ENCODE measurements at regions not wholly inside any gene's neighbourhood (a gene's known extent, or its start where the extent isn't known, plus 50 kb on each side); places are given as distances from the start of the nearest gene placed in this dataset.

- H3K9me3 Mint-ChIP-seq (ENCODE audit: unreplicated experiment) = no peaks in the 10 kb centered on the region
- no peak overlapping the region for H2AFZ ChIP-seq (ENCODE audit: low read depth, low read length)
- FAIRE-seq (no peak), DNase-seq (ENCODE audit: low read depth) (no peak)
- H3K4me2 ChIP-seq (ENCODE audit: low read length) = no peak overlapping the region
- no peaks in the 10 kb centered on the region for H4K20me1 ChIP-seq (ENCODE audit: insufficient read depth, low read length)
- no peaks in the 10 kb centered on the region for H3K36me3 ChIP-seq (ENCODE audit: insufficient read depth, low read length)
- H3K4me1 Mint-ChIP-seq (ENCODE audit: low read depth, unreplicated experiment) = no peaks in the 10 kb centered on the region
- no peaks in the 10 kb centered on the region for H3K4me1 ChIP-seq (ENCODE audit: insufficient read depth, low read length)
- H3K79me2 ChIP-seq (ENCODE audit: insufficient read depth, low read length) = no peaks in the 10 kb centered on the region
- no peaks in the 10 kb centered on the region for H3K9me3 ChIP-seq (ENCODE audit: insufficient read depth, low read depth, low read length)
- TF ChIP-seq, protein P1, sequence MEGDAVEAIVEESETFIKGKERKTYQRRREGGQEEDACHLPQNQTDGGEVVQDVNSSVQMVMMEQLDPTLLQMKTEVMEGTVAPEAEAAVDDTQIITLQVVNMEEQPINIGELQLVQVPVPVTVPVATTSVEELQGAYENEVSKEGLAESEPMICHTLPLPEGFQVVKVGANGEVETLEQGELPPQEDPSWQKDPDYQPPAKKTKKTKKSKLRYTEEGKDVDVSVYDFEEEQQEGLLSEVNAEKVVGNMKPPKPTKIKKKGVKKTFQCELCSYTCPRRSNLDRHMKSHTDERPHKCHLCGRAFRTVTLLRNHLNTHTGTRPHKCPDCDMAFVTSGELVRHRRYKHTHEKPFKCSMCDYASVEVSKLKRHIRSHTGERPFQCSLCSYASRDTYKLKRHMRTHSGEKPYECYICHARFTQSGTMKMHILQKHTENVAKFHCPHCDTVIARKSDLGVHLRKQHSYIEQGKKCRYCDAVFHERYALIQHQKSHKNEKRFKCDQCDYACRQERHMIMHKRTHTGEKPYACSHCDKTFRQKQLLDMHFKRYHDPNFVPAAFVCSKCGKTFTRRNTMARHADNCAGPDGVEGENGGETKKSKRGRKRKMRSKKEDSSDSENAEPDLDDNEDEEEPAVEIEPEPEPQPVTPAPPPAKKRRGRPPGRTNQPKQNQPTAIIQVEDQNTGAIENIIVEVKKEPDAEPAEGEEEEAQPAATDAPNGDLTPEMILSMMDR (IDR thresholded peaks at IDR 0.05; ENCODE audit: insufficient read depth, low read depth, low read length) = no peak
- no peak for TF ChIP-seq EZH2 (IDR thresholded peaks at IDR 0.05; ENCODE audit: insufficient read depth, low read length)
- no peak overlapping the region for H3K9ac ChIP-seq (ENCODE audit: low read length)
- no peak overlapping the region for H3K4me3 ChIP-seq (ENCODE audit: insufficient read depth, low read depth, low read length)
- H3K27ac Mint-ChIP-seq (ENCODE audit: unreplicated experiment) = no peak overlapping the region
- no peak overlapping the region for H3K4me3 Mint-ChIP-seq (ENCODE audit: unreplicated experiment)
- no peak overlapping the region for H3K27ac ChIP-seq (ENCODE audit: low read depth, low read length)
- H3K36me3 Mint-ChIP-seq (ENCODE audit: low read depth, unreplicated experiment) = no peaks in the 10 kb centered on the region
- H3K27me3 Mint-ChIP-seq (ENCODE audit: low read depth, unreplicated experiment) = no peaks in the 10 kb centered on the region
- H3K27me3 ChIP-seq (ENCODE audit: insufficient read depth, low read length) = no peaks in the 10 kb centered on the region
Observed at GRCh38 chr2:220209093-220209492, 581.7 kb downstream of the SLC4A3 start.

DNA sequence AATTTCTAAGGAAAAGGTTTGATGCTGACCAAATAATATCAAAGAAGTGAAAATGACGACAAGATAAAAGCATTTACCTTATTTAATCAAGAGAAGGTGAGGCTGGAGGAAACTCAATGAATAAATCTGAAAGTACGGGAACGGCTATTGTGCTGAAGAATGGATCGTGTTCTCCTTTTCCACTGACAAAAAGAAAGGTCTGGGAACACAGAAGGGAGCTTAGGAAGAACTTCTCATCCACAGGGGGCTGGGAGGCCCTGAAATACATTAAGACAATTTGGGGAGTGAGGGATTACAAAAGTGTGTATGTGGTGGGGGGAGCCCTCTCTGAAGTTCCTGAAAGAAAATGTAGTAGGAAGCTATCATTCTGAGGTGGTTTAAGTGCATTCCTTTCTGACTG, 582.3 kb downstream of the SLC4A3 start:
- no peak overlapping the region for H3K27ac Mint-ChIP-seq (ENCODE audit: unreplicated experiment)

More for the DNA sequence above, 582.3 kb downstream of the SLC4A3 start:
- H3K27me3 ChIP-seq (ENCODE audit: insufficient read depth, low read length) = no peaks in the 10 kb centered on the region
- H3K9ac ChIP-seq (ENCODE audit: low read length) = no peak overlapping the region
- no peak overlapping the region for H3K4me2 ChIP-seq (ENCODE audit: low read length)
- H4K20me1 ChIP-seq (ENCODE audit: insufficient read depth, low read length) = no peaks in the 10 kb centered on the region
- H3K4me3 Mint-ChIP-seq (ENCODE audit: unreplicated experiment) = no peak overlapping the region
- FAIRE-seq (no peak), DNase-seq (ENCODE audit: low read depth) (no peak)
- no peaks in the 10 kb centered on the region for H3K4me1 Mint-ChIP-seq (ENCODE audit: low read depth, unreplicated experiment)
- no peaks in the 10 kb centered on the region for H3K36me3 Mint-ChIP-seq (ENCODE audit: low read depth, unreplicated experiment)
- no peak overlapping the region for H3K4me3 ChIP-seq (ENCODE audit: insufficient read depth, low read depth, low read length)
- H3K9me3 ChIP-seq (ENCODE audit: insufficient read depth, low read depth, low read length) = no peaks in the 10 kb centered on the region
- no peaks in the 10 kb centered on the region for H3K9me3 Mint-ChIP-seq (ENCODE audit: unreplicated experiment)
- H3K27ac ChIP-seq (ENCODE audit: low read depth, low read length) = no peak overlapping the region
- H2AFZ ChIP-seq (ENCODE audit: low read depth, low read length) = peak overlapping the region; percentile 47
- no peaks in the 10 kb centered on the region for H3K4me1 ChIP-seq (ENCODE audit: insufficient read depth, low read length)
- H3K79me2 ChIP-seq (ENCODE audit: insufficient read depth, low read length) = no peaks in the 10 kb centered on the region
- no peak for TF ChIP-seq EZH2 (IDR thresholded peaks at IDR 0.05; ENCODE audit: insufficient read depth, low read length)
- TF ChIP-seq, protein P1 (IDR thresholded peaks at IDR 0.05; ENCODE audit: insufficient read depth, low read depth, low read length) = no peak
- H3K36me3 ChIP-seq (ENCODE audit: insufficient read depth, low read length) = no peaks in the 10 kb centered on the region
- no peaks in the 10 kb centered on the region for H3K27me3 Mint-ChIP-seq (ENCODE audit: low read depth, unreplicated experiment)
